HEK293T (cell line): ENCODE measurements at regions not wholly inside any gene's neighbourhood (a gene's known extent, or its start where the extent isn't known, plus 50 kb on each side); places are given as distances from the start of the nearest gene placed in this dataset.

Source experiments
- CTCF ChIA-PET: fragments of 350-600 bp; formaldehyde crosslinking; extraction: SDS; loops from one replicate; lab custom pipeline; 2021; ENCODE audit warnings: antibody characterized with exemption, inconsistent platforms; lab: Yijun Ruan, JAX
- POLR2A ChIA-PET: fragments of 350-600 bp; formaldehyde crosslinking; extraction: SDS; loops from one replicate; lab custom pipeline; 2020; ENCODE audit warnings: antibody characterized with exemption, inconsistent platforms; lab: Yijun Ruan, JAX
- DNase-seq: peaks from one replicate; pipeline ENCODE4 v3.0.0; 2012; ENCODE audit warnings: mixed read lengths; ENCODE audit errors: extremely low spot score
- ARNT ChIP-seq: fragments of 450-650 bp; IDR thresholded peaks from 2 replicates; pipeline ENCODE4 v1.6.1; 2017; ENCODE audit warnings: mild to moderate bottlenecking
- BHLHE40 ChIP-seq: fragments of 450-650 bp; IDR thresholded peaks from 2 replicates; pipeline ENCODE4 v1.6.1; 2016; ENCODE audit warnings: mild to moderate bottlenecking, moderate library complexity, borderline replicate concordance
- CTBP1 ChIP-seq: fragments of 450-650 bp; IDR thresholded peaks from 2 replicates; pipeline ENCODE4 v1.6.1; 2016; ENCODE audit warnings: borderline replicate concordance
- ELF4 ChIP-seq: fragments of 450-650 bp; IDR thresholded peaks from 2 replicates; pipeline ENCODE4 v1.6.1; 2017; ENCODE audit warnings: antibody characterized with exemption
- FOXA1 ChIP-seq: fragments of 450-650 bp; IDR thresholded peaks from 2 replicates; pipeline ENCODE4 v1.6.1; 2016; ENCODE audit warnings: mild to moderate bottlenecking
- FOXK2 ChIP-seq: fragments of 450-650 bp; IDR thresholded peaks from 2 replicates; pipeline ENCODE4 v1.6.1; 2016; ENCODE audit warnings: mild to moderate bottlenecking
- FOXM1 ChIP-seq: fragments of 450-650 bp; IDR thresholded peaks from 2 replicates; pipeline ENCODE4 v1.6.1; 2017; ENCODE audit warnings: mild to moderate bottlenecking, borderline replicate concordance
- HDGF ChIP-seq: fragments of 450-650 bp; IDR thresholded peaks from 2 replicates; pipeline ENCODE4 v1.6.1; 2017; ENCODE audit warnings: antibody characterized with exemption, borderline replicate concordance
- L3MBTL2 ChIP-seq: fragments of 450-650 bp; conservative IDR thresholded peaks from 2 replicates; pipeline ENCODE4 v1.6.1; 2016; ENCODE audit warnings: mild to moderate bottlenecking
- LEF1 ChIP-seq: fragments of 450-650 bp; IDR thresholded peaks from 2 replicates; pipeline ENCODE4 v1.6.1; 2017; ENCODE audit warnings: mild to moderate bottlenecking, borderline replicate concordance
- NFRKB ChIP-seq: fragments of 450-650 bp; IDR thresholded peaks from 2 replicates; pipeline ENCODE4 v1.6.1; 2016; ENCODE audit warnings: mild to moderate bottlenecking, moderate library complexity
- SP1 ChIP-seq: fragments of 450-650 bp; IDR thresholded peaks from 2 replicates; pipeline ENCODE4 v1.6.1; 2017
- SUZ12 ChIP-seq: fragments of 450-650 bp; IDR thresholded peaks from 2 replicates; pipeline ENCODE4 v1.6.1; 2016; ENCODE audit warnings: mild to moderate bottlenecking
- TARDBP ChIP-seq: fragments of 450-650 bp; IDR thresholded peaks from 2 replicates; pipeline ENCODE4 v1.6.1; 2016
- ZNF384 ChIP-seq: fragments of 450-650 bp; IDR thresholded peaks from 2 replicates; pipeline ENCODE4 v1.6.1; 2016
- TF ChIP-seq, protein P1 (sequence below): fragments of 450-650 bp; IDR thresholded peaks from 2 replicates; pipeline ENCODE4 v1.6.1; 2016

DNA sequence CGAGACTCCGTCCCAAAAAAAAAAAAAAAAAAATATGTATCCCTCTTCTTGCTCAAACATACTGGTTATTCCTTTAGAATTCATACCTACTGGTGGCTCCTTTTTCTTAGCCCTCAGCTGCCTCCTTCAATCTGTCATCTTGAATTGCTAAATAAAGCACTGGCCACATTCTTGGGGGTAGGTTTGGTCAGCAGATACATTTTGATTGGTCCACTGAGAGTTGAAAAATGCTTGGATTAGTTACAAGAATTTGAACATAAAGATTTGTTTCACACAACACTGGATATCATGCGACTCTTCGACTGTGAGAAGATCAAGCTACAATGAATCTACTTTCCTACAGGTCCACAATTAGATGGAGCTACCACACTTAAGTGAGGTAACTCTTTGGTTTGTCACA lies 906.1 kb upstream of the SLC39A10 start:
- ChIA-PET POLR2A (no interaction called here), CTCF (no interaction called here)
- TF ChIP-seq FOXM1 (no peak), FOXK2 (no peak), LEF1 (no peak), CTBP1 (no peak), TARDBP (no peak), NFRKB (no peak), FOXA1 (no peak)
- no peak for DNase-seq

- DNase-seq: no peak
- TF ChIP-seq NFRKB (no peak), FOXM1 (no peak), HDGF (no peak), ELF4 (no peak), SUZ12 (no peak), ZNF384 (no peak), FOXA1 (no peak), L3MBTL2 (no peak), ARNT (no peak), LEF1 (no peak), TARDBP (no peak), CTBP1 (no peak), BHLHE40 (no peak), FOXK2 (no peak), SP1 (no peak)
- TF ChIP-seq, protein P1, sequence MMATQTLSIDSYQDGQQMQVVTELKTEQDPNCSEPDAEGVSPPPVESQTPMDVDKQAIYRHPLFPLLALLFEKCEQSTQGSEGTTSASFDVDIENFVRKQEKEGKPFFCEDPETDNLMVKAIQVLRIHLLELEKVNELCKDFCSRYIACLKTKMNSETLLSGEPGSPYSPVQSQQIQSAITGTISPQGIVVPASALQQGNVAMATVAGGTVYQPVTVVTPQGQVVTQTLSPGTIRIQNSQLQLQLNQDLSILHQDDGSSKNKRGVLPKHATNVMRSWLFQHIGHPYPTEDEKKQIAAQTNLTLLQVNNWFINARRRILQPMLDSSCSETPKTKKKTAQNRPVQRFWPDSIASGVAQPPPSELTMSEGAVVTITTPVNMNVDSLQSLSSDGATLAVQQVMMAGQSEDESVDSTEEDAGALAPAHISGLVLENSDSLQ: no peak
- ChIA-PET CTCF (no interaction called here), POLR2A (no interaction called here)
These were observed 911.4 kb upstream of the SLC39A10 start for GRCh38 chr2:194745557-194746146.

- ChIA-PET POLR2A (no interaction called here), CTCF (no interaction called here)
- DNase-seq: no peak
- TF ChIP-seq NFRKB (no peak), L3MBTL2 (no peak), BHLHE40 (no peak), HDGF (no peak), TARDBP (no peak), LEF1 (no peak), CTBP1 (no peak), SP1 (no peak), FOXA1 (no peak), ZNF384 (no peak), FOXK2 (no peak), FOXM1 (no peak), ELF4 (no peak), SUZ12 (no peak), ARNT (no peak)
- TF ChIP-seq, protein P1: no peak
These were observed 914.3 kb upstream of the SLC39A10 start for GRCh38 chr2:194742706-194743105.

DNA sequence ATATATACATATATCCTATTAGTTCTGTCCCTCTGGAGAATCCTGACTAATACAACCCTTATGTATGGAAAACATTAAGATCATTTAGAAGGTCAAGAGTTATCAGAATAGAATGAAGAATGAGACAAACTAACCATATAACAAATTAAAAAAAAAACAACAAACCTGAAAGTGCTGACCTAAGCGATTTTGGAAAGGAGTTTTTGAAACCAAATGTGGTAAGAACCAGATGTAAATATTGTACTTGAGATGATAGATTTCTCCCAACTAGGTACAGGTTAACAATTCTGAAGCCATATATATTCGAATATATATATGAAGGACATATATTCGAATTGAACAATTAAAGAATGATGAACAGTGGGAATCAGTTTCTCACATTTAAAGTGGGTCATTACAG lies 917.8 kb upstream of the SLC39A10 start:
- TF ChIP-seq CTBP1 (no peak), LEF1 (no peak), SUZ12 (no peak)
- POLR2A ChIA-PET: no interaction called here
- CTCF ChIA-PET: no interaction called here
- DNase-seq: no peak

DNA sequence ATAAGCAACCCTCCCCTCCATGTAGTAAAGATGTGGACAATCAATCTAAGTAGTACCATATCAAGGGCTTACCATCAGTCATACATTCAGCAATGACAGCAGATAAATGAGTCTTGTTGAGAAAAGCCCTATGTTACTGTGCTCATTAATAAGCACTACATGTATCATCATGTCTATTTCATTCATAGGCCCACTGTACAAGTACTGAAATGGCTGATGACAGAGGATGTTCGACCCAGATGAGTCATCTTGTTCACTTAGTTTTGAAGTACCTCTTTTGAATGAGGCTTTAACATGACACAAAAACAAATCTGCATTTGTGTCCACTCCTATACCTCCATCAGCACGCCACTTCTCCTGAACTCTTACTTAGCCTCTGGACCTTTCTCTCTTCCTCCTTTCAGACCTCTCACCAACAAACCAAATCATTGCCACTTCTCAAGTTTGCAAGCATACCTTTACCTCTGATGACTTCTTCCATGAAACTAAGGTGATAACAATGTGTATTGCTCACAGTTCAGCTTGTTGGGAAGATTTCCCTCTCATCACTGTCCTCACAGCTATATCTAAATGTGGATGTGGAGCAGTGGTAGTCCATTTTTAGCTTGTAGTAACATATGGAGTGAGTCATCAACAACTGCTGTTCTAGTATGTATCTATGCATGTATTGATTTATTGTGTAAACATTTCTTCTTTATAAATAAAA lies 921.0 kb upstream of the SLC39A10 start:
- no peak for DNase-seq
- ChIA-PET POLR2A (no interaction called here), CTCF (no interaction called here)
- no peak for TF ChIP-seq SUZ12
- TF ChIP-seq CTBP1: no peak
- TF ChIP-seq, protein P1: no peak
- no peak for TF ChIP-seq TARDBP
- TF ChIP-seq L3MBTL2: no peak
- no peak for TF ChIP-seq FOXM1
- TF ChIP-seq ARNT: no peak
- no peak for TF ChIP-seq FOXK2
- TF ChIP-seq ZNF384: no peak
- no peak for TF ChIP-seq HDGF
- no peak for TF ChIP-seq BHLHE40

- DNase-seq: no peak
- CTCF ChIA-PET: interaction anchor here (0.6 kb wide), 1 partner anchor 608 kb away, joined by 3 read pairs; no protein-coding TSS in a partner anchor
- TF ChIP-seq, protein P1: no peak
- TF ChIP-seq CTBP1 (no peak), FOXA1 (no peak)
- POLR2A ChIA-PET: no interaction called here
These were observed 926.8 kb upstream of the SLC39A10 start for GRCh38 chr2:194730266-194730665.
